SU-DHL-6 (cell line): ENCODE measurements at regions not wholly inside any gene's neighbourhood (a gene's known extent, or its start where the extent isn't known, plus 50 kb on each side); places are given as distances from the start of the nearest gene placed in this dataset.

Source experiments
- H2AFZ ChIP-seq: fragments of 200-600 bp; sonication (generic); 2 replicates; pipeline ENCODE4 v1.6.1; 2014; ENCODE audit warnings: low read depth, mild to moderate bottlenecking, moderate library complexity, mixed read lengths, antibody characterized with exemption, low read length; ENCODE audit not compliant: severe bottlenecking
- H3F3A ChIP-seq: fragments of 200-600 bp; shearing (Covaris generic); 2 replicates; pipeline ENCODE4 v1.6.0; 2016; ENCODE audit warnings: antibody characterized with exemption, mild to moderate bottlenecking; ENCODE audit not compliant: insufficient read depth
- H3K27ac ChIP-seq: fragments of 200-600 bp; sonication (generic); 2 replicates; pipeline ENCODE4 v1.5.1; 2016; ENCODE audit warnings: low read depth, mild to moderate bottlenecking, low read length, moderate library complexity, mixed read lengths
- H3K27me3 ChIP-seq: fragments of 200-600 bp; sonication (generic), shearing (Covaris generic); 2 replicates; pipeline ENCODE4 v1.6.0; 2014; ENCODE audit warnings: mild to moderate bottlenecking, low read length
- H3K36me3 ChIP-seq: fragments of 200-600 bp; sonication (generic); 2 replicates; pipeline ENCODE4 v1.6.1; 2014; ENCODE audit warnings: mild to moderate bottlenecking, low read length, mixed read lengths
- H3K4me2 ChIP-seq: fragments of 300-600, 200-600 bp; shearing (Covaris generic), sonication (generic); 2 replicates; pipeline ENCODE4 v1.6.0; 2014; ENCODE audit warnings: low read length, low read depth, mild to moderate bottlenecking; ENCODE audit not compliant: poor library complexity, severe bottlenecking
- H3K4me3 ChIP-seq: fragments of 200-600 bp; sonication (generic); 2 replicates; pipeline ENCODE4 v1.5.1; 2014; ENCODE audit warnings: antibody characterized with exemption, low read length, mild to moderate bottlenecking, mixed read lengths; ENCODE audit not compliant: insufficient read depth, poor library complexity, severe bottlenecking
- H3K79me2 ChIP-seq: fragments of 200-600 bp; sonication (generic); 2 replicates; pipeline ENCODE4 v1.6.1; 2014; ENCODE audit warnings: mild to moderate bottlenecking, low read length, moderate library complexity; ENCODE audit not compliant: insufficient read depth
- H3K9ac ChIP-seq: fragments of 200-600 bp; sonication (generic); 2 replicates; pipeline ENCODE4 v1.7.0; 2014; ENCODE audit warnings: mild to moderate bottlenecking, low read length
- H3K9me2 ChIP-seq: fragments of 200-600 bp; sonication (generic); replicated peaks from 2 replicates; pipeline ENCODE4 v1.6.1; 2014; ENCODE audit warnings: low read length; ENCODE audit not compliant: insufficient read depth
- H3K9me3 ChIP-seq: fragments of 200-600 bp; sonication (generic); 2 replicates; pipeline ENCODE4 v1.6.1; 2014; ENCODE audit warnings: low read length, mixed read lengths; ENCODE audit not compliant: insufficient read depth
- H4K20me1 ChIP-seq: fragments of 200-600 bp; sonication (generic); 2 replicates; pipeline ENCODE4 v1.6.1; 2014; ENCODE audit warnings: low read depth, mild to moderate bottlenecking, antibody characterized with exemption, low read length, moderate library complexity, mixed read lengths
- EZH2phosphoT487 ChIP-seq: fragments of 200-600 bp; sonication (generic), shearing (Covaris generic); conservative IDR thresholded peaks from 2 replicates; pipeline ENCODE4 v1.6.1; 2018; ENCODE audit warnings: mild to moderate bottlenecking, antibody characterized with exemption, low read length, moderate library complexity, mixed read lengths
- TF ChIP-seq, protein P1 (sequence below): fragments of 200-600 bp; sonication (generic); IDR thresholded peaks from one replicate; pipeline ENCODE4 v1.5.1; 2017; ENCODE audit warnings: antibody characterized with exemption, mild to moderate bottlenecking, low read length, moderate library complexity; ENCODE audit not compliant: insufficient read depth, poor library complexity, severe bottlenecking

- no peak overlapping the region for H2AFZ ChIP-seq
- H3K79me2 ChIP-seq: no peaks in the 10 kb centered on the region
- H3K27ac ChIP-seq: no peak overlapping the region
- no peak overlapping the region for H3K4me2 ChIP-seq
- H3F3A ChIP-seq: no peaks in the 10 kb centered on the region
- no peaks in the 10 kb centered on the region for H4K20me1 ChIP-seq
- H3K9ac ChIP-seq: no peak overlapping the region
- H3K9me2 ChIP-seq: no peaks in the 10 kb centered on the region
- H3K4me3 ChIP-seq: no peak overlapping the region
- H3K36me3 ChIP-seq: no peaks in the 10 kb centered on the region
- no peaks in the 10 kb centered on the region for H3K9me3 ChIP-seq
- TF ChIP-seq, protein P1, sequence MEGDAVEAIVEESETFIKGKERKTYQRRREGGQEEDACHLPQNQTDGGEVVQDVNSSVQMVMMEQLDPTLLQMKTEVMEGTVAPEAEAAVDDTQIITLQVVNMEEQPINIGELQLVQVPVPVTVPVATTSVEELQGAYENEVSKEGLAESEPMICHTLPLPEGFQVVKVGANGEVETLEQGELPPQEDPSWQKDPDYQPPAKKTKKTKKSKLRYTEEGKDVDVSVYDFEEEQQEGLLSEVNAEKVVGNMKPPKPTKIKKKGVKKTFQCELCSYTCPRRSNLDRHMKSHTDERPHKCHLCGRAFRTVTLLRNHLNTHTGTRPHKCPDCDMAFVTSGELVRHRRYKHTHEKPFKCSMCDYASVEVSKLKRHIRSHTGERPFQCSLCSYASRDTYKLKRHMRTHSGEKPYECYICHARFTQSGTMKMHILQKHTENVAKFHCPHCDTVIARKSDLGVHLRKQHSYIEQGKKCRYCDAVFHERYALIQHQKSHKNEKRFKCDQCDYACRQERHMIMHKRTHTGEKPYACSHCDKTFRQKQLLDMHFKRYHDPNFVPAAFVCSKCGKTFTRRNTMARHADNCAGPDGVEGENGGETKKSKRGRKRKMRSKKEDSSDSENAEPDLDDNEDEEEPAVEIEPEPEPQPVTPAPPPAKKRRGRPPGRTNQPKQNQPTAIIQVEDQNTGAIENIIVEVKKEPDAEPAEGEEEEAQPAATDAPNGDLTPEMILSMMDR: no peak
- no peak for TF ChIP-seq EZH2phosphoT487
- H3K27me3 ChIP-seq: no peaks in the 10 kb centered on the region
Observed at GRCh38 chr17:73924114-73924908, 279.2 kb upstream of the RPL38 start.

DNA sequence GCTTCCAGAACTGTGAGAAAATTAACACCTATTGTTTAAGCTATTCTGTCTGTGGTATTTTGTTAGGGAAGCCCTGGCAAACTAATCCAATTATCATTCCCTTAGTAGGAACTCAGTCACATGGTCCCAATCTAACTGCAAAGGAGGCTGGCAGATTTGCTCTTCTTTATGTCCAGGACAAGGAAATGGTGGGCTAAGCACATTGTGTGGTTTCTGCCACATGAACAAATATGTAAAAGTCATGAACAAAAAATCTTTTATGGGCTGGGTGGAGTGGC lies 278.6 kb upstream of the RPL38 start:
- no peaks in the 10 kb centered on the region for H3K9me2 ChIP-seq
- H3F3A ChIP-seq: no peaks in the 10 kb centered on the region
- no peaks in the 10 kb centered on the region for H4K20me1 ChIP-seq
- H3K9me3 ChIP-seq: no peaks in the 10 kb centered on the region
- no peak overlapping the region for H2AFZ ChIP-seq
- no peaks in the 10 kb centered on the region for H3K79me2 ChIP-seq
- H3K4me2 ChIP-seq: no peak overlapping the region
- H3K36me3 ChIP-seq: no peaks in the 10 kb centered on the region
- no peak overlapping the region for H3K27ac ChIP-seq
- H3K27me3 ChIP-seq: no peaks in the 10 kb centered on the region
- H3K9ac ChIP-seq: no peak overlapping the region
- H3K4me3 ChIP-seq: no peak overlapping the region
- no peak for TF ChIP-seq EZH2phosphoT487
- TF ChIP-seq, protein P1: no peak

DNA sequence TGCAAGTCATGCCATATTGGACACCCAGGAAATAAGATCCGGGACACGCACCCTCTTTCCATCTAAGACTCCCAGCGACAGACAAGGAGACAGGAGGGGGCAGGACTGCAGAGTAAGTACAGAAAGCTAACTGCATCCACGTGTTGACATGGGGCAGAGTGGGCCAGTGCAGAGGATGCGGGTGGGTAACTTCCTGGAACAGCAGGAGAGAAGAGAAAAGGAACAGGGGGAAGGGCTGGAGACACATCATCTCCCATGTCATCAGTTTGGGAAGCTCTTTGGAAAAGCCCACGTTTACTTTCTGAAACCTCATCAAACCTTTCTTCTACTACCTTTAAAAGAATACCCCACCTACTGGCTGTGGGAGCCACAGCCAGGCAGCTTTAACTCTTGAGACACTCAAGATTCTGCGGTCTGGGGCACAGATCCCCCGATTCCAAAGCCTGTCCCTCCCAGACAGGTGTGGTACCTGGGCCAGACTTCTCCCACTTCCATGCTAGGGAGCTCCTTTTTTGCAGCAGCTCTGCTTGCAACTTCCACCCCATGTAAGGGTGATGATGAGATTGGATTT lies 273.5 kb upstream of the RPL38 start:
- no peaks in the 10 kb centered on the region for H3K79me2 ChIP-seq
- H4K20me1 ChIP-seq: no peaks in the 10 kb centered on the region
- no peak overlapping the region for H3K4me2 ChIP-seq
- H3K36me3 ChIP-seq: no peaks in the 10 kb centered on the region
- no peak overlapping the region for H3K9ac ChIP-seq
- no peaks in the 10 kb centered on the region; the same call in 1 of the 2 replicates for H3K9me2 ChIP-seq
- no peak overlapping the region for H3K4me3 ChIP-seq
- H2AFZ ChIP-seq: no peak overlapping the region
- no peak for TF ChIP-seq EZH2phosphoT487
- TF ChIP-seq, protein P1: no peak
- H3K27ac ChIP-seq: no peak overlapping the region
- H3K27me3 ChIP-seq: no peaks in the 10 kb centered on the region
- no peaks in the 10 kb centered on the region for H3F3A ChIP-seq
- H3K9me3 ChIP-seq: no peaks in the 10 kb centered on the region
